GM12891 (cell line): ENCODE measurements at regions not wholly inside any gene's neighbourhood (a gene's known extent, or its start where the extent isn't known, plus 50 kb on each side); places are given as distances from the start of the nearest gene placed in this dataset.

Experiments
- POLR2A ChIP-seq: IDR thresholded peaks from 2 replicates; pipeline ENCODE4 v1.6.1; 2011; ENCODE audit warnings: low read depth, low read length, control low read depth
- SPI1 ChIP-seq: IDR thresholded peaks from 2 replicates; pipeline ENCODE4 v1.6.1; 2011; ENCODE audit warnings: low read depth, low read length, control low read depth

- TF ChIP-seq POLR2A (no peak), SPI1 (no peak)
These were observed 332.1 kb upstream of the DACH1 start for GRCh38 chr13:72198967-72199560.
